ENCODE measurements at regions not wholly inside any gene's neighbourhood (a gene's known extent, or its start where the extent isn't known, plus 50 kb on each side); places are given as distances from the start of the nearest gene placed in this dataset.

- TF ChIP-seq, protein P1, sequence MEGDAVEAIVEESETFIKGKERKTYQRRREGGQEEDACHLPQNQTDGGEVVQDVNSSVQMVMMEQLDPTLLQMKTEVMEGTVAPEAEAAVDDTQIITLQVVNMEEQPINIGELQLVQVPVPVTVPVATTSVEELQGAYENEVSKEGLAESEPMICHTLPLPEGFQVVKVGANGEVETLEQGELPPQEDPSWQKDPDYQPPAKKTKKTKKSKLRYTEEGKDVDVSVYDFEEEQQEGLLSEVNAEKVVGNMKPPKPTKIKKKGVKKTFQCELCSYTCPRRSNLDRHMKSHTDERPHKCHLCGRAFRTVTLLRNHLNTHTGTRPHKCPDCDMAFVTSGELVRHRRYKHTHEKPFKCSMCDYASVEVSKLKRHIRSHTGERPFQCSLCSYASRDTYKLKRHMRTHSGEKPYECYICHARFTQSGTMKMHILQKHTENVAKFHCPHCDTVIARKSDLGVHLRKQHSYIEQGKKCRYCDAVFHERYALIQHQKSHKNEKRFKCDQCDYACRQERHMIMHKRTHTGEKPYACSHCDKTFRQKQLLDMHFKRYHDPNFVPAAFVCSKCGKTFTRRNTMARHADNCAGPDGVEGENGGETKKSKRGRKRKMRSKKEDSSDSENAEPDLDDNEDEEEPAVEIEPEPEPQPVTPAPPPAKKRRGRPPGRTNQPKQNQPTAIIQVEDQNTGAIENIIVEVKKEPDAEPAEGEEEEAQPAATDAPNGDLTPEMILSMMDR (IDR thresholded peaks at IDR 0.05): no peak
- TF ChIP-seq POLR2AphosphoS5 (IDR thresholded peaks at IDR 0.05) (no peak), POLR2A (IDR thresholded peaks at IDR 0.05) (no peak)
Observed at GRCh38 chr9:31894008-31894407, 490.4 kb upstream of the ACO1 start.

Measured in prostate gland (tissue), 2 donors.